ENCODE measurements at regions not wholly inside any gene's neighbourhood (a gene's known extent, or its start where the extent isn't known, plus 50 kb on each side); places are given as distances from the start of the nearest gene placed in this dataset.

DNA sequence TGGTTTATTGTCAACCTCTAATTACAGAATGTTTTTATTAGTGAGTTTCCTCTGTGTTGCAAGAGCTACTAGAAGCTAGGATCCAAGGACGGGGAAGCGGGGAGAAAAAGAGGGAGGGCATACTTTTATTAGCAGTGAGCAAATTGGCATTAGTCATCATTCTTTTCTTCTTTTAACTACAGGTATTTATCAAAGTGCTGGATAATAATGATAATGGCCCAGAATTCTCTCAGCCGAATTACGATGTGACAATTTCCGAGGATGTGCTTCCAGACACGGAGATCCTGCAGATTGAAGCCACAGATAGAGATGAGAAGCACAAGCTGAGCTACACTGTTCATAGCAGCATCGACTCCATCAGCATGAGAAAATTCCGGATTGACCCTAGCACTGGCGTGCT, 179.7 kb upstream of the MTNR1B start:
- no peak for DNase-seq (ENCODE audit: low read depth, low spot score)

DNA sequence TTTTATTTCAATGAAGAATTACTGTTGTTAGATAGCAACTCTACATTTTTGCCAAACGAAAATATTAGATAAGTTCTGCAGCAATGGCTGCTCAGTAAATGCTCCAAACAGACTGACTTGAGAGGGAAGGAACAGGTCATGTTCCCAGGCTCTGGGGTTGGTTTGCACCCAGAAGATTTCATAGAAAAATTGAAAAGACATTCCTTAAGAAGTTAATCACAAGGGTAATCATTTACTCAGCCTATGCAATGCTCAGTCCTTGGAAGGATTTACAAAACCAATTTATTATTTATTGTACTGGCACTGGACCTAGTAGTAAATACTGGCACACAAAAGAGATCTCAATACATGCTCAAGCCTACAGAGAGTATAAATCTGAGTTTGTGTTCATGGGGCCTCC, 179.1 kb upstream of the MTNR1B start:
- no peak for DNase-seq (ENCODE audit: low read depth, low spot score)

DNA sequence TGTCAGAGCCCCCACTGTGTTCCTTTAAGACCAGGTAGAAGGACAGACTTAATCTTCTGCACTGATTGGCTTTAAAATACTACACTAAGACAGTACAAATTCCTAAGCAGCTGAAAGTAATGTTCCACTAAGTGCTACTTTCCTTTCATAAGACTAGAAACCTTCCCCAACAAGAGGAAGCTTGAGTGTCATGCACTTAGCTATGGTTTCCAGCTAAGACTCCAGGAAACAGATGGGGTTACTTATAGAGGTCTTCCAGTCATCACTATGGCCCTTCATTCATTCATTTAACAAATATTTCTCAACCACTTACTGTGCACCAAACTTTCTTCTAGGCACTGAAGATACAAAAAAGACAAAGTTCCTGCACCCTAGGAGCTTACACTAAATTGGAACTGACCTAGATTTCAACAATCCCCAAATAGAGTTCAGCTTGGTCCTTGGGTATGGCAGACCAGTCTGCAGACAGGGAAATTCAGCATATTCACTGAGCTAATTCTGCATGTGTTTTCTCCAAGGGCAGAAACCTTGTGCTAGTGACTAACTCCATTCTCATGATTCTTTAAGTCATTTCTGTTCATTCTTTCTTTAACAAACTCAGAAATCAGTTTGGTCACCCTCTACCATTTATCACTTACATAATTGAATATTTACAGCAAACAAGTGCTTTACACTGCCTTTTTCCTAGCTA, 178.4 kb upstream of the MTNR1B start:
- DNase-seq (ENCODE audit: low read depth, low spot score), result no peak

DNA sequence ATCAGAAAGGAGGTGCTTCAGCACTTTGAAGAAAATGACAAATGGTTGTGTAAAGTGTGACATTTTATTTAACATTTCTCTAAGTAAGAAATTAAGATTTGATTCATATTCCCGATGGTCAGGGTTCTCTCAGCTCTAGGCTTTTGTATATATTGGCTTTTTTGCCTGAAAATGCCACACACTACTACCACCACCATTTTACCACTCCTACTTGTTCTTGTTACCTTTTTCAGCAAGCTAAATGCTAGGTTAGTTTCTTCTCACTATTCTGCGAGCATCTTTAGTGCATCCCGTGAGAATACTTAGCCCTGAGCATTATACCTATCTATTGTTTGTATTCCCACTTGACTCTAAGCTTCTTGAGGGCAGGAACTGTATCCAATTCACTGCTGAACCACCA, 177.6 kb upstream of the MTNR1B start:
- no peak for DNase-seq (ENCODE audit: low read depth, low spot score)

DNA sequence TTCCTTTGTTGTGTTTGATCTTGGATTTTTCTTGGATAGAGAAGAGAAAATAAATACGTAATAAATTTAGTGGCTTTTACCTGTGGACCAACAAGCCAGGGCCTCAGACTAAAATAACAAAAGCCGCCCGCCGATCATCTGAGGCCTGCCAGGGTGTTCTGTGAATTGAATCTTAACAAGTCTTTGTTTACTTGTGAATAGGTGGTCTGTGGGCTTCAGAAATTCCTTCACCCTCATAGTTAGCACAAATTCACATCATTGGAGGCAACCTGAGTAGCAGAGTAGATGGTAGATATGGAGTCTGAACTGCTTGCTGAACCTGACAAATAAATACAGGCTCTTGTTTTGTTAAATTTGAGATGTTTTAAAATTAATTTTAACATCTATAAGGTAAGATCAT, 176.3 kb upstream of the MTNR1B start:
- peak; percentile 28 for DNase-seq (ENCODE audit: low read depth, low spot score)

DNA sequence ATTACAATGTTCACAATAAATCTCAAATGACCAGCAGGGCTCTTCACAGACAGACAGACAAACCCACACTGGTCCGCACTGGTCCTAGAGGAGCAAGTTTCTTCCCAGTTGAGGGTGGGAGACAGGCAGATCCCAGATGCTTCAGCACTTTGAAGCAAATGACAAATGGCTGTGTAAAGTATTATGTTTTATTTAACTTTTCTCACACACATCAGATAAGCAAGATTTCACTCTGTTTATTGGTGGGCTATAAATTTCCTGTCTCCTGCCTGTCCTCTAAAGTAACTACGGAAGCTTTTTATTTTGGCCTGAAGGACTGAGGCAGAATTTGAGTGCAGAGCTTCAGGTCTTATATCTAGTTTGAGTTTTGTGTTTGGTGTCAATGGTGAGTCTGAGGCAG, 174.7 kb upstream of the MTNR1B start:
- DNase-seq (ENCODE audit: low read depth, low spot score), result no peak

DNA sequence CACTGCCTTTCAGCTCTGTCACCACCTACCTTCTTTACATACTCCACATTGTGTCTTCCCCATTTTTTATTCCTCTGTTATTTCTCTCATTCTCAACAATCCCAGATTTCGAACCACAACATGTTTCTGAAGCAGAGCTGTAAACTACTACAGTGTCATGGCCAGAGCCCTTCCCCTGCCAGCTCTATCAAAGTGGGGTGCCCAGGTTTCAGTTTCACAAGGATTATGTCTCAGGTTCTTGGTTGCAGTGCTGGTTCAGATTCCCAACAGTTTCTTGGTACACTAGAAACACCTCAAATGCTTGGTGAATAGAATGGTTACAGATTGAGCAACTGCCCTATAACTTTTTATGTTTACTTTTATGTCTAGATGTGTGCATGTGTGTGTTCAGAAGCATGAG, 172.7 kb upstream of the MTNR1B start:
- DNase-seq (ENCODE audit: low read depth, low spot score), result no peak

DNA sequence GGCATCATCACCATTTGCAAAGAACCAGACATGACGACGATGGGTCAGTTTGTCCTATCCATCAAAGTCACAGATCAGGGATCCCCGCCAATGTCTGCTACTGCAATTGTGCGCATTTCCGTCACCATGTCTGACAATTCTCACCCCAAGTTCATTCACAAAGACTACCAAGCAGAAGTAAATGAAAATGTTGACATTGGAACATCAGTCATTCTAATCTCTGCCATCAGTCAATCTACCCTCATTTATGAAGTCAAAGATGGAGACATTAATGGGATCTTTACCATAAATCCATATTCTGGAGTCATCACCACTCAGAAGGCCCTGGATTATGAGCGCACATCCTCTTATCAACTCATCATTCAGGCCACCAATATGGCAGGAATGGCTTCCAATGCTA, 171.6 kb upstream of the MTNR1B start:
- no peak for DNase-seq (ENCODE audit: low read depth, low spot score)

DNA sequence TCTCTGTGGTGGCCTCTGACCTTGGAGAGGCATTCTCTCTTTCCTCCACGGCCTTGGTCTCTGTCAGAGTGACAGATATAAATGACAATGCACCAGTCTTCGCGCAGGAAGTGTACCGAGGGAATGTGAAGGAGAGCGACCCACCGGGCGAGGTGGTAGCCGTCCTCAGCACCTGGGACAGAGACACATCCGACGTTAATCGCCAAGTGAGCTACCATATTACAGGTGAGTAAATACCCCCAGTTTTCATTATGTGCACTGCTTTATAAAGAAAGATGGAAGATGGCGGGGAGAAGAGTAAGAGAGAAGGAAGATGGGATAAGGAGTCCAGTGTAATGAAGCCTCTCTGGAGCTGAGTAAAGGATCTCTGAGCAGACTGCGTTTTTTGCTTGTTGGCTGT, 167.8 kb upstream of the MTNR1B start:
- peak; percentile 5 for DNase-seq (ENCODE audit: low read depth, low spot score)

DNA sequence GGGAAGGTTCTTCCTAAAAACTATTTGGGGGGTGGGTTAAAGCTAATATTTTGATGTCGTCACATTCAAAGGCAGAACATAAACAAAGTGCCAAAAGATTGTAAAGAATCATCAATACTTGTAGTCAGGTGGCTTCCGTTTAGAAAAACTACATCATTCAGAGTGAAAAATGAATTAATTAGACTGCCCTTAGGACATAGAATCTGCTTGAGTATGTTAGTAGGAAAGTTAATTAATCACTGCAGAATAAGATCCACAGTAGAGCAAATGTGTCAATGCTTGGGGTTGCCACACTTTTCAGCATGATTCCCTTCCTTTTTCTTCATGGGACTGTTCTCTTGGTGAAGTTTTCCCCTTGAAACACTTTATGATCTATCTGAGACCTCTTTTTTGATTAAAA, 166.8 kb upstream of the MTNR1B start:
- no peak for DNase-seq (ENCODE audit: low read depth, low spot score)

DNA sequence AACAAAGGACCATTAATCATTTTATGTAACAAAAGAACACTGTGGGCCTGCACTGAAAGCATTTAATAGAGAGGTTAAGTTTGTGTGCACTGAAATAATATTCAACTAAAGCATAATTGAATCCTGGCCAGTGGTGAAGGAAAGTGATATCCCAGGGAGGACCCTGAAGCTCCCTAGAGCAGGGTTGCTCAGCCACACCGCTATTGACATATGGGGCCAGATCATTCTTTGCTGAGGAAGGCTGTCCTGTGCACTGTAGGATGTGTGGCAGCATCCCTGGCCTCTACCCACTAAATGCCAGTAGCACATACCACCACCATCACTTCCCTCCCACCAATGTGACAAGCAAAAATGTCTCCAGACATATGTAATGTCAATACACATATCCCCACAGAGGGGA, 166.1 kb upstream of the MTNR1B start:
- DNase-seq (ENCODE audit: low read depth, low spot score), result no peak

DNA sequence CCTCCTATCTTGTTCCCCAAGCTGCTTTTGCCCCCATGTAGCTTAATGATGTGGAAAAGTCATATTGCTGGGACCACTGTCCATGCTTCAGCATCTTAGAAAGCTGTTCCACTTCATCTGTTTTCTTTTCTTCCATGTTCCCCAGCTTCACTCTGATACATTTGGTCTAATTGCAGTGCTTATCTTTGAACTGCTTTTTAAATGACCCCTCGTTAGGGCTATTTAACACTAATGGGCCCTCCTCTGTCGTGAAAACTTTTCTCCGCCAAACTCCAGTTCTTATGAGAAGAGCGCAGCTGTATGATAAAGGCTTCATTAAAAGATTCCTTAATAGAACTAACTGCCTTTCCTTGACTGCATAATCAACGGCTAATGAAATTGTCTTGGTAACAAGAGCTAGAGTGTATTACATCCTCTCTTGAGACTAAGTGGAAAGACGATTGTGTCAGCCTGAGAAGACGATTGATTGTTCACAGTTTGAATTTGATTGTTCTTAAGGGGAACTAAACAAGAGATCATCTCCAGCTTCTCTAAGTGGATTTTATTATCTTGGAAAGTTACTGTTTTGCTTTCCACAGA, 165.0 kb upstream of the MTNR1B start:
- no peak for DNase-seq (ENCODE audit: low read depth, low spot score)

DNA sequence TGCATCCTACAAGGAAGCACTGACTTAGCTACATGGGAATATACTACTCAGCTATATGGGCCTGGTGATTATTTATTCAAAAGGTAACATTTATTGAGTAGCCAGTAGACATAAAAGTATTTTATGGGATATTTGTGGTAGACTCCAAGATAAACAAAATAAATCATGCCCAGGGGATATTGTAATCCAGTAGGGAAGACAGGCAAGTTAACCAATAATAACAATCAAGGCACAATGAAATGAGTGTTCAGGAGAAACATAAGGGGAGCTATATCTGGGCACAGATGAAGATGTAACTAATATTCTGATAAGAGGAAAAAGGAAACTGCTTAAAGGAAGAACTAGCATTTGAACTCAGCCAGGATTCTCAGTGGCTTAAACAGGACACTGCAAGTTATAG, 161.4 kb upstream of the MTNR1B start:
- no peak for DNase-seq (ENCODE audit: low read depth, low spot score)

DNA sequence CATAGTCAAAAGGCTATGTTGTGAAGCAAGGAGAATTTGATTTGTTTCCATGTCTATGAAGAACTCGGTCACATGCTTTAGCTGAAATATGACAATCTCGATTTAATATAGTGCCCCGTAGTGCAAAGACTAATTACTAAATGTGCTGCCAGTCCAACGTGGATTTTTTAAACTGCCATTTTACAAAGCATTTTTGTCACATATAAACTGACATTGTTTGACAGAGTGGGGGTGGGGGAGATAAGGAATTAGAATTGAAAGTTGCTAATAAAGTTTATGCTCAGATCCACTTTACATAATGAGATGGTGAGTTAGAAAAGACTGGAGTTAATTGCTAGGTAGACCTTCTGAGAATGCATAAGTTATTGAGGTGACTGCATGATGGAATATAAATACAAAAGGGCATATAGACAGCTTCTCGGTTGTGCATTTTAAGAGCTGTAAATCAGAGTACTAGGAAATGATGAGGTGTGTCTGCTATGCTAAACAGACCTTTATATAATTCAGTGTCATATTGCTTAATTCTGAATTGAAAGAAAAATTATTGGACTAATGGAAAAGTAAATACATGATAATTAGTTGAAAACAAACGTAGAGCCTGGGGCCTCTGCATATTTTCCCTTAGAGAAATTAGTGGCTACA, 158.9 kb upstream of the MTNR1B start:
- no peak for DNase-seq (ENCODE audit: low read depth, low spot score)

DNA sequence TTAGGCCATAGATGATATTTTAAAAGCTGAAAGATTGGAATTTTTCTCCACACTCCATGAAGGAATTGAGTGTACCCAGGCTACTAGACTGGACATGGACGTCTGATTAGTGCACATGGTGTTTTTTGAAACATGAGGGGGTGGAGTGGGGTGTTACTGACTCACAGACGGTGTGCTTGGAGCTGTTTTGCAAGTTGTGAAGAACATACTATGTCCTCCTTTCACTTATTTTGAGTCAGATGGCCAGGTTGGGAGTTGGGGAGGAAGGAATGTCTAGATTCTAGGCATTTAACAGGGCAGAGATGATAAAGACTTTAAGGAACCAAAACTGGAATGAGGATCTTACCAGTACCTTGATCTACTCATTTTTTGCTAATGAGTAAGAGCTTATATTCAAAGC, 158.1 kb upstream of the MTNR1B start:
- no peak for DNase-seq (ENCODE audit: low read depth, low spot score)

DNA sequence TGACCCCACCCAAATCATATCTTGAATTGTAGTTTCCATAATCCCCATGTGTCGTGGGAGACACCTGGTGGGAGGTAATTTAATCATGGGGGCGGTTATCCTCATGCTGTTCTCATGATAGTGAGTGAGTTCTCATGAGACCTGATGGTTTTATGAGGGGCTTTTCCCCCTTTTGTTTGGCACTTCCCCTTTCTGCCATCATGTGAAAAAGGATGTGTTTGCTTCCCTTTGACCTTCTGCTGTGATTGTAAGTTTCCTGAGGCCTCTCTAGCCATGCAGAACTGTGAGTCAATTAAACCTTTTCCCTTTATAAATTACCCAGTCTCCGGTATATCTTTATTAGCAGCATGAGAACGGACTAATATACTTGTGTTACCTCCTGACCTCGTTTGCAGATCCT, 156.6 kb upstream of the MTNR1B start:
- no peak for DNase-seq (ENCODE audit: low read depth, low spot score)

DNA sequence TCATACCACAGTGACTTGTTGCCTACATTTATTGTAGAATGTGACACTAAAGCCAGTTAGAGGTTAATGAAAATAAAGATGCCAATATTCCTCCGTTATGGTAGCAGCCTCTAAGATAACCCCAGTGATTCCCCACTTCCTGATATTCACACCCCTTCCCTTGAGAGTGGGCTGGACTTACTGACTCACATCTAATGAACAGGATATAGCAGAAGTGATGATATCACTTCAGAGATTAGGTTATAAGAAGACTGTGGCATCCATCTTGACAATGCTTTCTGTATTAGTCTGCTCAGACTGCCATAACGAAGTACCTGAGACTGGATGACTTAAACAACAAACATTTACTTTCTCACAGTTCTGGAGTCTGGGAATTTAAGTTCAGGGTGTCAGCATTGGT, 149.6 kb upstream of the MTNR1B start:
- DNase-seq (ENCODE audit: low read depth, low spot score), result no peak

DNA sequence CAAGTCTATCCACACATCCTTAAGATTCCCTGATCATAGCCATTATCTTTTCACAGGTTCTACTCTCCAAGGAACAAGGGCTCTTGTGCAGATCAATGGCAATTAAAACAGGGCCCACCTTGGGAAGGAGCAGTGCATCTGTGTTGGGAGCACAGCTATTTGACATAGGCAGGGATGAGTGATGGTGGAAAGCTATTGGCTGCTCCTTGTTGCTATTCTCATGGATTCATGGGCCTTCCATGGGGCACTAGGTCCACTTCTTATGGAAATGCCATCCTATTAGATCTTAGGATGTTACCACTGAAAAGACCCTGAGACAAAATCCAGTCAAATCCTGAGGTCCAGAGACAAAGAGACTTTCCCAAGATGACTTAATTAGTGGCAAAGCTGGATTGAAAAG, 148.6 kb upstream of the MTNR1B start:
- no peak for DNase-seq (ENCODE audit: low read depth, low spot score)

DNA sequence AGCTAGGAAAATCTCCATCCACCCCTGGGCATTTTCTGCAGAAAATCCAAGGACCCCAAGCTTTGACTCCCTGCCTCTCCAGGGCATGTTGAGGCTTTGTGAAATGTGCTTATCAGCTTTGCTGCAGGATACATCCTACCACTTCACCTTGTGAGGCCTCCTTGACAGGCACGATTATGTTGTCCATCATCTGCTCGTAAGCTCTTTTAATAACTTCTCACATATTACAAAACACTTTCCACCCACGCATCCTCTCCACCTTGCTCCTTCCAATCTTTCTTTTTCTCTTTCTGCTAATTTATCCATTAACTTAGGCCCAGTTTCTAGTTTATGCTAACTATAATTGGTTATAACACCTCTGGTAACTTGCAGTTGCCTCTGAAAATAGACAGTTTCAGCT, 147.0 kb upstream of the MTNR1B start:
- DNase-seq (ENCODE audit: low read depth, low spot score), result no peak

DNA sequence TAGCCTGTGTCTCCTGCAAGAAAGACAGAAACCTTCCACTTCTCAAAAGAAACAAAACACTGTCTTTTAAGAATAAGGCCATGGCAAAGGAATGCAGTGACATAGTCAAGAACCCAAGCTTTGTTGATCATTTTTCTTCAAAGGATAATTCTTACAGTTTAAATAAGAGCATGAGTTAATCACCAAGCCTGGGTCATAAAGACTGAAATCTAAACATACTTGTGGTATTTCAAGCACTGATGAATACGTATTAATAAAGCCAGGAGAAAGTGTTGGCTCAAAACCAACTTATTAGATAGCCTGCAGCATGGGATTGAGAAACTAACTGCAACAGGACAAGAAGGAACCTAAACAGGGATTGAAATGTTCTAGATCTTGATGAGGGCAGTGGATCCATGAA, 143.3 kb upstream of the MTNR1B start:
- no peak for DNase-seq (ENCODE audit: low read depth, low spot score)

DNA sequence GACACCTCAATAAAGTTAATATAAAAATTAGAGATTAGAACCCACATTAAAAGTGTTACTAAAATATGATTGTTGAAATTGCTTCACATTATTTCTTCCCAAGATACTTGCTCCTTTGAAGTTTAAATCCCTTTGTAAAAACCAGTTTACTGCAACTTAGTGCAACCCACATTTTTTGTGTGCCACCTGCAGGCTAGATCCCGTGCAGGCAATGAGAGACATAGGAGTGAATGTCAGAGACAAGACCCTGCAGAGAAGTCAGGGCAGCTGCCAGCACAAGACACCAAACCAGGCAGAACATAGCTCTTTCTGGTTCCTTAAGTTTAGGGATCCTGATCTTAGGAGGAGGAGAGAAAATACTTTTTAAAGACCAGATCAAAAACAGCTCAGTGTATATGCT, 142.8 kb upstream of the MTNR1B start:
- DNase-seq (ENCODE audit: low read depth, low spot score), result no peak

DNA sequence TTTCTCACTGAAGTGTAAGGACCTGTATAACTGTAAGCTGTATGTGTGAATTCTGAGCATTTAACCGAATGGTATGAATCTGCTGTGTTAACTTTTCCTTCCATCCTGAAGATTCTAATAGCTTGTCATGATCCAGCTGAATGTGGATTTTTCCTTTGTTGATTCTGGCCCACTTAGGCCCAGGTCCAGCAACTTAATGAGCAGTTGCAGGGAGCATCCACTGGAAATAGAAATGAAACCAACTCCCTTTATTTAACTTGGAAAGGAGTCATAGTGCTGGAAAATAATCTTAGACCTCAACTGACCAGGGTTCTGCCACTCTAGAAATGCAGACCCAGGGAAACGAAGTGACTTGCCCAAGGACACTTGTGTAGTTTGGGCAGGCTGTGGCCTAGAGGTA, 142.3 kb upstream of the MTNR1B start:
- no peak for DNase-seq (ENCODE audit: low read depth, low spot score)

DNA sequence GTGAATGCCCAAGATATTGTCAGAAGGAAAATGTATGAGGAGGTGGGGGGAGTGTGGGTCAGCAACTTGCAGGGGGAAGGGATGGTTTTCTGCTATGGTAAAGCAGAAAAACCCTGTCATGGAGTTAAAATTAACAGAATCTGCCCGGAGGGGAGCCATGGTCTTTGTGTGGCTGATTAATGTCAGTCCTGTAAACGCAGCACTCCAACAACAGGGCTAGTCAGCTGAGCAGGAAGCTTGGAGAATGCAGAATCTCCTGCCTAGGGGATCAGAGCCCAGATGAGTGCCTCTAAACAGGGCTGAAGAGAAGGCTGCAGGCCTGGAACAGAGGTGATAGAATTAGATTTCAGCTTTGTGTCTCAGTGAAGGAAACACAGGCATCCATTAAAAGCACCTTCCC, 140.9 kb upstream of the MTNR1B start:
- DNase-seq (ENCODE audit: low read depth, low spot score), result peak; percentile 72

DNA sequence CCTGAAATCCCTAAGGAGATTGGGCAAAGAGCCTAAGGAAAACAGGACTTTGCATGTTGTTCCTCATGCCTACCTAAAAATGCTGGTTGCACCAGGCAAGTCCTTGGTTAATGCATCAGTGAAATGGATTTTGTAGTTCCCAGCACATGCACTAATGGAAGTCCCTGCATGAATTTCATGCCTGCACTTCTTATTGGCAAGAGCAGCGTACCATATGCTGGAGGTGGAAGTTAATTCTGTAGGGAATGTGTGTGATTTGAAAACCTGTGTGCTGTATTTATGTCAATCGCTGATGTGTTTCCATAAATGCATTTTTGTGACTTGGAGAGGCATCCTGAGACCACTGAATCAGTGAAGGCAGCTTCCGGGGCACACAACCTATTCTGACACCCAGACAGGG, 140.3 kb upstream of the MTNR1B start:
- DNase-seq (ENCODE audit: low read depth, low spot score), result no peak
